H1 (cell line): ENCODE measurements at regions not wholly inside any gene's neighbourhood (a gene's known extent, or its start where the extent isn't known, plus 50 kb on each side); places are given as distances from the start of the nearest gene placed in this dataset.

Experiments used
- BRCA1 ChIP-seq: IDR thresholded peaks from 2 replicates; pipeline ENCODE4 v1.6.1; 2012; ENCODE audit warnings: low read depth, low read length, improper control_type of control experiment
- PHF8 ChIP-seq: fragments of 200-600 bp; sonication (generic); conservative IDR thresholded peaks from 2 replicates; pipeline ENCODE4 v1.7.1; 2012; ENCODE audit warnings: low read depth, mild to moderate bottlenecking, inconsistent platforms, low read length, moderate library complexity

DNA sequence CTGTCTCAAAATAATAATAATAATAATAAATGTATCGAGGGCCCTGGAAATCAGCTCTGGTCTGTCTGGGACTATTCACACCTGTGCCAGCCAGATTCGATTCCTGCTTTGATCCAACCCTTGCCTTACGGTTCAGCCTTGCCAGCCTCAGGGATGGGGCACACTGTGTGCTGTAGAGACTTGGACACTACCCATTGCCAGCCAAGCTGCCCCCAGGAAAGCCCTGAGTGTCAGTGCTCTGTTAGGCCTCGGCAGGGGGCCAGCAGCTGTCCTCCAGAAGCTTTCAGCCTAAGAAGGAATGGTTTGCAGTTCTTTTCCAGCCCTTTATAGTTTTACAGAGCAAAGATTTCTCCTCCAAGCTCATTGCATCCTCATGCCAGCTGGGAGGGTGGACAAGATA, 96.2 kb upstream of the RUNX3 start (continued):
- TF ChIP-seq BRCA1 (no peak), PHF8 (no peak)
- TF ChIP-seq, all 59 proteins: peak for 0
